Transverse colon (tissue), 4 donors: ENCODE measurements at regions not wholly inside any gene's neighbourhood (a gene's known extent, or its start where the extent isn't known, plus 50 kb on each side); places are given as distances from the start of the nearest gene placed in this dataset.

Experiments
- DNase-seq: peaks from one replicate; pipeline ENCODE4 v3.0.0-alpha.2; 2019
- H3K27ac ChIP-seq, 4 donors: fragments of 200-600 bp; sonication (generic); 2 replicates each; pipeline ENCODE4 v1.5.1; 2016 to 2018; ENCODE audit warnings: inconsistent platforms in 4 of 4
- H3K27me3 ChIP-seq: fragments of 200-600 bp; sonication (generic); 2 replicates; pipeline ENCODE4 v1.5.1; 2017; ENCODE audit warnings: inconsistent platforms
- H3K36me3 ChIP-seq, 4 donors: fragments of 200-600 bp; sonication (generic); 2 replicates each; pipeline ENCODE4 v1.5.1; 2017 to 2019; ENCODE audit warnings: inconsistent platforms in 4 of 4
- H3K4me1 ChIP-seq, 4 donors: fragments of 200-600 bp; sonication (generic); 2 replicates each; pipeline ENCODE4 v1.5.1; 2017 to 2020; ENCODE audit warnings: inconsistent platforms in 4 of 4
- H3K4me3 ChIP-seq, 4 donors: fragments of 200-600 bp; sonication (generic); 1 replicate in 1 of 4; 2 replicates in 3 of 4; pipeline versions ENCODE4 v1.5.1 to v1.6.1; 2017 to 2019; ENCODE audit warnings: inconsistent platforms in 4 of 4
- H3K9me3 ChIP-seq, 2 donors: fragments of 200-600 bp; sonication (generic); 2 replicates each; pipeline ENCODE4 v1.5.1; 2017 to 2019; ENCODE audit warnings: inconsistent platforms in 2 of 2
- EP300 ChIP-seq: sonication (generic); formaldehyde crosslinking; IDR thresholded peaks from one replicate; pipeline ENCODE4 v1.6.1; 2017; ENCODE audit warnings: antibody characterized with exemption, low read depth
- POLR2A ChIP-seq: fragments of 450-650 bp; IDR thresholded peaks from one replicate; pipeline ENCODE4 v1.6.1; 2016; ENCODE audit warnings: antibody characterized with exemption, mild to moderate bottlenecking, moderate library complexity
- POLR2AphosphoS5 ChIP-seq, 3 donors: sonication (generic); formaldehyde crosslinking; IDR thresholded peaks; one replicate each; pipeline ENCODE4 v1.6.1; 2016; ENCODE audit warnings: antibody characterized with exemption in 3 of 3
- WGBS, 2 donors: methylation state at CpG; one replicate each; pipeline ENCODE4 v1.1.5; 2018; ENCODE audit warnings: low coverage in 1 of 2; 5-methylcytosine and 5-hydroxymethylcytosine counted together
- in situ Hi-C, 4 donors: fragments of 200-750 bp; cut with MboI; loops; one replicate each; pipeline versions ENCODE4 v1.15.0 to v1.15.1; 2017; ENCODE audit warnings: low sequenced_read_pairs in 3 of 4, low pct_ligation_motif_present in 1 of 4, low pct_unique_long_range_greater_than_20kb in 1 of 4
- intact Hi-C: fragments of 100-400 bp; cut with DNase I; formaldehyde crosslinking; loops from one replicate; pipeline ENCODE4 v1.15.1; 2023; ENCODE audit warnings: low total_unique reads
- TF ChIP-seq, protein P1 (sequence below), 5 experiments: fragments of 200-600 bp in 3 of 5; fragments of 450-650 bp in 2 of 5; sonication (generic) in 3 of 5; IDR thresholded peaks; 1 replicate in 2 of 5; 2 replicates in 3 of 5; pipeline ENCODE4 v1.5.1; 2016 to 2017; ENCODE audit warnings: antibody characterized with exemption in 5 of 5, inconsistent platforms in 3 of 5, mild to moderate bottlenecking in 2 of 5, moderate library complexity in 1 of 5

DNA sequence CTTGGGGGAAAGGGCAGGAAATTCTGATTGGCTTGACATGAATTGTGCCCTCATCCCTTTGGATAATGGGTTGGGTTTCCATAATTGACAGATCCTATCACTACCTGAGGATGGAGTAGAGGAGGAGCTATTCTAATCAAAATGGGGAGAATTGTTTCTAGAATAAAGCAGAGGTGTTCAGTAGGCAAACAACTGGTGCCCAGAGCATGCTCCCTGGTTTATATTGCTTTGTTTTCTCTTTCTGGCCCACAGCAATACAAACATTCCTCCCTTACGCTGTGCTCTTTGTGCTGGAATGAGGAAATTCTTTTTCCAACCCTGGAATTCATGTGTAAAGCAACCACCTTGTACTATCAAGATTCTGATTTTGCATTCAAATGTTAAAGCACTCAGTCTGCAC, 147.4 kb downstream of the RASSF9 start:
- DNase-seq, result no peak
- Histone ChIP-seq H3K9me3 (no peaks in the 10 kb centered on the region), H3K4me1 (no peaks in the 10 kb centered on the region), H3K27me3 (no peaks in the 10 kb centered on the region), H3K36me3 (no peaks in the 10 kb centered on the region), H3K27ac (no peak overlapping the region), H3K4me3 (no peak overlapping the region)
- intact Hi-C loops (no loop called here), in situ Hi-C loops (no loop called here)
- WGBS, 2 donors, result 17 to 27% methylated on average over 1 of the region's 1 CpG
- TF ChIP-seq, protein P1, sequence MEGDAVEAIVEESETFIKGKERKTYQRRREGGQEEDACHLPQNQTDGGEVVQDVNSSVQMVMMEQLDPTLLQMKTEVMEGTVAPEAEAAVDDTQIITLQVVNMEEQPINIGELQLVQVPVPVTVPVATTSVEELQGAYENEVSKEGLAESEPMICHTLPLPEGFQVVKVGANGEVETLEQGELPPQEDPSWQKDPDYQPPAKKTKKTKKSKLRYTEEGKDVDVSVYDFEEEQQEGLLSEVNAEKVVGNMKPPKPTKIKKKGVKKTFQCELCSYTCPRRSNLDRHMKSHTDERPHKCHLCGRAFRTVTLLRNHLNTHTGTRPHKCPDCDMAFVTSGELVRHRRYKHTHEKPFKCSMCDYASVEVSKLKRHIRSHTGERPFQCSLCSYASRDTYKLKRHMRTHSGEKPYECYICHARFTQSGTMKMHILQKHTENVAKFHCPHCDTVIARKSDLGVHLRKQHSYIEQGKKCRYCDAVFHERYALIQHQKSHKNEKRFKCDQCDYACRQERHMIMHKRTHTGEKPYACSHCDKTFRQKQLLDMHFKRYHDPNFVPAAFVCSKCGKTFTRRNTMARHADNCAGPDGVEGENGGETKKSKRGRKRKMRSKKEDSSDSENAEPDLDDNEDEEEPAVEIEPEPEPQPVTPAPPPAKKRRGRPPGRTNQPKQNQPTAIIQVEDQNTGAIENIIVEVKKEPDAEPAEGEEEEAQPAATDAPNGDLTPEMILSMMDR (IDR thresholded peaks at IDR 0.05), result no peak
- TF ChIP-seq POLR2A (no peak), EP300 (no peak), POLR2AphosphoS5 (IDR thresholded peaks at IDR 0.05) (no peak)

- in situ Hi-C loops (no loop called here), intact Hi-C loops (no loop called here)
- H3K4me1 ChIP-seq, result no peaks in the 10 kb centered on the region
- H3K9me3 ChIP-seq, result no peaks in the 10 kb centered on the region
- H3K36me3 ChIP-seq, result no peaks in the 10 kb centered on the region
- no peak for DNase-seq
- H3K4me3 ChIP-seq, result no peak overlapping the region
- TF ChIP-seq, protein P1 (IDR thresholded peaks at IDR 0.05), result no peak
- TF ChIP-seq POLR2AphosphoS5 (IDR thresholded peaks at IDR 0.05) (no peak), EP300 (no peak), POLR2A (no peak)
- no peak overlapping the region for H3K27ac ChIP-seq
- 69% methylated on average over 3 of the region's 3 CpGs for WGBS, 2 donors
- no peaks in the 10 kb centered on the region for H3K27me3 ChIP-seq
Measured at GRCh38 chr12:85690146-85690545, 146.1 kb downstream of the RASSF9 start.

DNA sequence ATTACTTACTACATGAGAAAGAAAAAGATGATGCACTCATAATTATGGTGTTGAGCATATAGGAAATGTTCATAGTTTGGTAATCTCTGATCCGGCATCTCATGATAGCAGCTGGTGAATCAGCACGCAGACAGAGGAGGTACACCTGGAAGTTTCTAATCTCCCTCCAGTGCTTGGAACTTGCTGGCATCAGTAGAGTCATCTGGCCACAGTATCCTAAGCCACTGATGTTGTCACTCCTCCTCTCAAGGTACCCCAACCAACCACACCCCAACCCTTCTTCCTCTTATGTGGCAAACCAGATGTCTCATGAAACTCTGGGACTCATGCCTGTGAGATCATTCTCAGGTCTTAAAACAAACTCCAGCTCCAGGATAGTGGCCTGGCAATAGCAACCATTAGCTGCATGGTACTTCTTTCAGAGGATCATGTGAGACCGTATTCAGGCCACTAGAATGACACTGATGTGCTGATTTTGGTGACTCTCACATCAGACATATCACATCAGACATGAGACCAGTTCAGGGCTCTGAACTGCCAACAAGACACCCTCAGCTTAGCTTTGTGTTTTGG, 143.0 kb downstream of the RASSF9 start:
- intact Hi-C loops (no loop called here), in situ Hi-C loops (no loop called here)
- Histone ChIP-seq H3K36me3 (no peaks in the 10 kb centered on the region), H3K4me1 (no peaks in the 10 kb centered on the region), H3K9me3 (no peaks in the 10 kb centered on the region), H3K27ac (no peak overlapping the region), H3K27me3 (no peaks in the 10 kb centered on the region), H3K4me3 (no peak overlapping the region)
- DNase-seq, result no peak
- 80 to 85% methylated on average over 2 to 3 of the region's 3 CpGs for WGBS, 2 donors
- TF ChIP-seq POLR2A (no peak), EP300 (no peak), POLR2AphosphoS5 (IDR thresholded peaks at IDR 0.05) (no peak)
- TF ChIP-seq, protein P1 (IDR thresholded peaks at IDR 0.05), result no peak

- 71 to 80% methylated on average over 4 of the region's 4 CpGs for WGBS, 2 donors
- H3K4me3 ChIP-seq, result no peak overlapping the region
- in situ Hi-C loops (no loop called here), intact Hi-C loops (no loop called here)
- no peak for DNase-seq
- no peaks in the 10 kb centered on the region for H3K27me3 ChIP-seq
- no peaks in the 10 kb centered on the region for H3K4me1 ChIP-seq
- H3K9me3 ChIP-seq, result no peaks in the 10 kb centered on the region
- H3K36me3 ChIP-seq, result no peaks in the 10 kb centered on the region
- H3K27ac ChIP-seq, result no peak overlapping the region
- TF ChIP-seq, protein P1 (IDR thresholded peaks at IDR 0.05), result no peak
- TF ChIP-seq EP300 (no peak), POLR2A (no peak), POLR2AphosphoS5 (IDR thresholded peaks at IDR 0.05) (no peak)
Measured at GRCh38 chr12:85695097-85695715, 141.0 kb downstream of the RASSF9 start.
